ENCODE measurements at regions not wholly inside any gene's neighbourhood (a gene's known extent, or its start where the extent isn't known, plus 50 kb on each side); places are given as distances from the start of the nearest gene placed in this dataset.

DNA sequence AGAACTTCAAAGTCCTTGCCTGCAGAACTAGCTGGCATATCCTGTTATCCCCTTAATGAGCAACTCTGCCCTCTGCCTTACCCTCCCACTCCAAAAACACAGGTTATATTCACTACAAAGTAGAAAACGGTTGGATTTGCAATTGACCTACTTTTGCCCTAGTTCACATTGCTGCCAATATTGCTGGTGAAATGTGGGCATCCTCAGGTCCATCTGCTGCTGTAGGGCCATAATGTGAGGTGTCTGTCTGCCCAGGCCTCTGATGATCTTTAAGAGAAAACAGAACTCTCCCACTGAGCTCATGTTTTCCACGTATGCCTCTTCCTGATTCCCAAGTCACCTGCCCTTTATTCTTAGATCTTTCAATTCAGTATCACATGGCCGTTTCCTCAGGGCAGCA is 294.0 kb upstream of the CDH20 start:
- TF ChIP-seq, protein P1, sequence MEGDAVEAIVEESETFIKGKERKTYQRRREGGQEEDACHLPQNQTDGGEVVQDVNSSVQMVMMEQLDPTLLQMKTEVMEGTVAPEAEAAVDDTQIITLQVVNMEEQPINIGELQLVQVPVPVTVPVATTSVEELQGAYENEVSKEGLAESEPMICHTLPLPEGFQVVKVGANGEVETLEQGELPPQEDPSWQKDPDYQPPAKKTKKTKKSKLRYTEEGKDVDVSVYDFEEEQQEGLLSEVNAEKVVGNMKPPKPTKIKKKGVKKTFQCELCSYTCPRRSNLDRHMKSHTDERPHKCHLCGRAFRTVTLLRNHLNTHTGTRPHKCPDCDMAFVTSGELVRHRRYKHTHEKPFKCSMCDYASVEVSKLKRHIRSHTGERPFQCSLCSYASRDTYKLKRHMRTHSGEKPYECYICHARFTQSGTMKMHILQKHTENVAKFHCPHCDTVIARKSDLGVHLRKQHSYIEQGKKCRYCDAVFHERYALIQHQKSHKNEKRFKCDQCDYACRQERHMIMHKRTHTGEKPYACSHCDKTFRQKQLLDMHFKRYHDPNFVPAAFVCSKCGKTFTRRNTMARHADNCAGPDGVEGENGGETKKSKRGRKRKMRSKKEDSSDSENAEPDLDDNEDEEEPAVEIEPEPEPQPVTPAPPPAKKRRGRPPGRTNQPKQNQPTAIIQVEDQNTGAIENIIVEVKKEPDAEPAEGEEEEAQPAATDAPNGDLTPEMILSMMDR (IDR thresholded peaks at IDR 0.05): no peak
- no peak for TF ChIP-seq POLR2A (IDR thresholded peaks at IDR 0.05)
